SU-DHL-6 (cell line): ENCODE measurements at regions not wholly inside any gene's neighbourhood (a gene's known extent, or its start where the extent isn't known, plus 50 kb on each side); places are given as distances from the start of the nearest gene placed in this dataset.
"Not testable (repeated sequence)": the region's sequence is repeated elsewhere in the genome, so short reads cannot be mapped to it uniquely, and the experiment has no call there.

Experiments
- H2AFZ ChIP-seq: fragments of 200-600 bp; sonication (generic); 2 replicates; pipeline ENCODE4 v1.6.1; 2014; ENCODE audit warnings: low read depth, mild to moderate bottlenecking, moderate library complexity, mixed read lengths, antibody characterized with exemption, low read length; ENCODE audit not compliant: severe bottlenecking
- H3F3A ChIP-seq: fragments of 200-600 bp; shearing (Covaris generic); 2 replicates; pipeline ENCODE4 v1.6.0; 2016; ENCODE audit warnings: antibody characterized with exemption, mild to moderate bottlenecking; ENCODE audit not compliant: insufficient read depth
- H3K27ac ChIP-seq: fragments of 200-600 bp; sonication (generic); 2 replicates; pipeline ENCODE4 v1.5.1; 2016; ENCODE audit warnings: low read depth, mild to moderate bottlenecking, low read length, moderate library complexity, mixed read lengths
- H3K27me3 ChIP-seq: fragments of 200-600 bp; sonication (generic), shearing (Covaris generic); 2 replicates; pipeline ENCODE4 v1.6.0; 2014; ENCODE audit warnings: mild to moderate bottlenecking, low read length
- H3K36me3 ChIP-seq: fragments of 200-600 bp; sonication (generic); 2 replicates; pipeline ENCODE4 v1.6.1; 2014; ENCODE audit warnings: mild to moderate bottlenecking, low read length, mixed read lengths
- H3K4me2 ChIP-seq: fragments of 300-600, 200-600 bp; shearing (Covaris generic), sonication (generic); 2 replicates; pipeline ENCODE4 v1.6.0; 2014; ENCODE audit warnings: low read length, low read depth, mild to moderate bottlenecking; ENCODE audit not compliant: poor library complexity, severe bottlenecking
- H3K4me3 ChIP-seq: fragments of 200-600 bp; sonication (generic); 2 replicates; pipeline ENCODE4 v1.5.1; 2014; ENCODE audit warnings: antibody characterized with exemption, low read length, mild to moderate bottlenecking, mixed read lengths; ENCODE audit not compliant: insufficient read depth, poor library complexity, severe bottlenecking
- H3K79me2 ChIP-seq: fragments of 200-600 bp; sonication (generic); 2 replicates; pipeline ENCODE4 v1.6.1; 2014; ENCODE audit warnings: mild to moderate bottlenecking, low read length, moderate library complexity; ENCODE audit not compliant: insufficient read depth
- H3K9ac ChIP-seq: fragments of 200-600 bp; sonication (generic); 2 replicates; pipeline ENCODE4 v1.7.0; 2014; ENCODE audit warnings: mild to moderate bottlenecking, low read length
- H3K9me2 ChIP-seq: fragments of 200-600 bp; sonication (generic); replicated peaks from 2 replicates; pipeline ENCODE4 v1.6.1; 2014; ENCODE audit warnings: low read length; ENCODE audit not compliant: insufficient read depth
- H3K9me3 ChIP-seq: fragments of 200-600 bp; sonication (generic); 2 replicates; pipeline ENCODE4 v1.6.1; 2014; ENCODE audit warnings: low read length, mixed read lengths; ENCODE audit not compliant: insufficient read depth
- H4K20me1 ChIP-seq: fragments of 200-600 bp; sonication (generic); 2 replicates; pipeline ENCODE4 v1.6.1; 2014; ENCODE audit warnings: low read depth, mild to moderate bottlenecking, antibody characterized with exemption, low read length, moderate library complexity, mixed read lengths
- EZH2phosphoT487 ChIP-seq: fragments of 200-600 bp; sonication (generic), shearing (Covaris generic); conservative IDR thresholded peaks from 2 replicates; pipeline ENCODE4 v1.6.1; 2018; ENCODE audit warnings: mild to moderate bottlenecking, antibody characterized with exemption, low read length, moderate library complexity, mixed read lengths
- TF ChIP-seq, protein P1 (sequence below): fragments of 200-600 bp; sonication (generic); IDR thresholded peaks from one replicate; pipeline ENCODE4 v1.5.1; 2017; ENCODE audit warnings: antibody characterized with exemption, mild to moderate bottlenecking, low read length, moderate library complexity; ENCODE audit not compliant: insufficient read depth, poor library complexity, severe bottlenecking

DNA sequence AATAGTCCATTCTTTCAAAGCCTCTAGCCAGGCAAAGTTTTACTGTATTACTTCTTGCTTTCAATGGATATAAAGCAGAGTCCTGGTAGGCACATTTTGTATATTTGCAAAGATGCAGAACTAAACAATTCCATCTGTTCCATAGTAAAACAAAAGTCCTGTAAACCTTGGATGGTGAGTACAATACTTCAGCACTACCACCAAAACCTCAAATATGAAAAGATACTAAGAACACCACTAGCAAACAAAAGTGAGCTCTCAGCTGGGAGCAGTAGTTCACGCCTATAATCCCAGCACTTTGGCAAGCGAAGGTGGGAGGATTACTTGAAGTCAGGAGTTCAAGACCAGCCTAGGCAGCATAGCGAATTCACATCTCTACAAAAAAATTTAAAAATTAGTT lies 195.0 kb downstream of the MSX2 start:
- Histone ChIP-seq H3K9me3 (no peaks in the 10 kb centered on the region), H3K9ac (no peak overlapping the region), H3K79me2 (no peaks in the 10 kb centered on the region), H3K4me2 (no peak overlapping the region), H3K27ac (no peak overlapping the region), H3K27me3 (no peaks in the 10 kb centered on the region), H2AFZ (no peak overlapping the region), H4K20me1 (no peaks in the 10 kb centered on the region), H3F3A (no peaks in the 10 kb centered on the region), H3K4me3 (no peak overlapping the region), H3K36me3 (no peaks in the 10 kb centered on the region), H3K9me2 (no peaks in the 10 kb centered on the region)
- TF ChIP-seq EZH2phosphoT487, result no peak
- TF ChIP-seq, protein P1, sequence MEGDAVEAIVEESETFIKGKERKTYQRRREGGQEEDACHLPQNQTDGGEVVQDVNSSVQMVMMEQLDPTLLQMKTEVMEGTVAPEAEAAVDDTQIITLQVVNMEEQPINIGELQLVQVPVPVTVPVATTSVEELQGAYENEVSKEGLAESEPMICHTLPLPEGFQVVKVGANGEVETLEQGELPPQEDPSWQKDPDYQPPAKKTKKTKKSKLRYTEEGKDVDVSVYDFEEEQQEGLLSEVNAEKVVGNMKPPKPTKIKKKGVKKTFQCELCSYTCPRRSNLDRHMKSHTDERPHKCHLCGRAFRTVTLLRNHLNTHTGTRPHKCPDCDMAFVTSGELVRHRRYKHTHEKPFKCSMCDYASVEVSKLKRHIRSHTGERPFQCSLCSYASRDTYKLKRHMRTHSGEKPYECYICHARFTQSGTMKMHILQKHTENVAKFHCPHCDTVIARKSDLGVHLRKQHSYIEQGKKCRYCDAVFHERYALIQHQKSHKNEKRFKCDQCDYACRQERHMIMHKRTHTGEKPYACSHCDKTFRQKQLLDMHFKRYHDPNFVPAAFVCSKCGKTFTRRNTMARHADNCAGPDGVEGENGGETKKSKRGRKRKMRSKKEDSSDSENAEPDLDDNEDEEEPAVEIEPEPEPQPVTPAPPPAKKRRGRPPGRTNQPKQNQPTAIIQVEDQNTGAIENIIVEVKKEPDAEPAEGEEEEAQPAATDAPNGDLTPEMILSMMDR, result no peak

DNA sequence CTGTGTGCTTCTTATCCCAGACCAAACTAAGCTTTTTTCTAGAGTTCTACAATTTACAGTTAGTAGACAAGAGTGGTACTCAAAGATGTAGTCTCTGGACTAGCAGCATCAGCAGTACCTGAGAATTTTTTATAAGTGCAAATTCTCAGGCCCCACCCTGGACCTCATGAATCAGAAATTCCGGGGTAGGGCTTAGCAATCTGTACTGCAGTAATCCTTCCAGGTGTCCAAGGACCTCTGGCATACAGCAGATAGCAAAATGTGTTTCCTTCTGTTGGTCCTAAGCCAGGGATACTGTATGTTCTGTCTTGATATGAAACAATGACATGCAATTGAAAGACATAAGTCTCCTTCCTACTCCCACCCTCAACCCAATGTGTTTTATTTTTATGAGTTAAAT lies 194.3 kb downstream of the MSX2 start:
- no peaks in the 10 kb centered on the region for H3F3A ChIP-seq
- no peak for TF ChIP-seq EZH2phosphoT487
- TF ChIP-seq, protein P1, result no peak
- H3K4me3 ChIP-seq, result no peak overlapping the region
- no peaks in the 10 kb centered on the region for H3K9me2 ChIP-seq
- H3K9me3 ChIP-seq, result no peaks in the 10 kb centered on the region
- no peaks in the 10 kb centered on the region for H3K36me3 ChIP-seq
- H3K27ac ChIP-seq, result no peak overlapping the region
- H3K79me2 ChIP-seq, result no peaks in the 10 kb centered on the region
- no peak overlapping the region for H3K9ac ChIP-seq
- H3K27me3 ChIP-seq, result no peaks in the 10 kb centered on the region
- no peak overlapping the region for H3K4me2 ChIP-seq
- H2AFZ ChIP-seq, result no peak overlapping the region
- no peaks in the 10 kb centered on the region for H4K20me1 ChIP-seq

DNA sequence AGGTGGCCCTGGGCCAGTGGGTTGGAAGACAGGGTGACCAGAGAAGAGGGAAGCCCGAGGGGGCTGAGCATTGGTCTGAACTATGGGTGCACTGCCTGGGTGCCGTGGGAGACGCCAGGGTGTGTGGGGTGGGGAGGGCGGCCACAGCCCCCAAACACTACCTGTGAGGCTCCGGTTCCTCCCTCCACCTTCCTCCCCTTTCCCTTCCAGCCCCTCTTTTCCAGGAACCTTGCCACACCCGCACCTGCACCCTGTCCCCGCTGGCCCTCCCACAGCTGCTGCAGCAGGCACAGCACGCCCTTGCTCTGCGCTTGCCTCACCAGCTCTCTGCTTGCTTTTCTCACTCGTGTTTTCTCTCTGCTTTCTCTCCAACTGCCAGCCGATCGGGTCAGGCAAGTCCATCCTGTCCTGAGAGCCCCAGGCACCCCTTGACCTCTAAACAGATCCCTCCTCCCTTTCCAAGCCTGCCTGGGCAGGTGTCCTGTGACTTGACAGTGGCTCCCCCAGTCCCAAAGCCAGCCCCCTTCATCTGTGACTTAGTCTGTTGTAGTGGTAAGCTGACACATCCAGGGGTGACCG lies 193.7 kb downstream of the MSX2 start:
- Histone ChIP-seq H3K4me3 (no peak overlapping the region), H3K9ac (no peak overlapping the region), H3K27me3 (no peaks in the 10 kb centered on the region), H3K27ac (no peak overlapping the region), H3K79me2 (no peaks in the 10 kb centered on the region), H3K9me3 (no peaks in the 10 kb centered on the region), H3K36me3 (no peaks in the 10 kb centered on the region), H2AFZ (no peak overlapping the region), H4K20me1 (no peaks in the 10 kb centered on the region), H3K9me2 (no peaks in the 10 kb centered on the region), H3F3A (no peaks in the 10 kb centered on the region), H3K4me2 (no peak overlapping the region)
- TF ChIP-seq, protein P1, result no peak
- no peak for TF ChIP-seq EZH2phosphoT487

DNA sequence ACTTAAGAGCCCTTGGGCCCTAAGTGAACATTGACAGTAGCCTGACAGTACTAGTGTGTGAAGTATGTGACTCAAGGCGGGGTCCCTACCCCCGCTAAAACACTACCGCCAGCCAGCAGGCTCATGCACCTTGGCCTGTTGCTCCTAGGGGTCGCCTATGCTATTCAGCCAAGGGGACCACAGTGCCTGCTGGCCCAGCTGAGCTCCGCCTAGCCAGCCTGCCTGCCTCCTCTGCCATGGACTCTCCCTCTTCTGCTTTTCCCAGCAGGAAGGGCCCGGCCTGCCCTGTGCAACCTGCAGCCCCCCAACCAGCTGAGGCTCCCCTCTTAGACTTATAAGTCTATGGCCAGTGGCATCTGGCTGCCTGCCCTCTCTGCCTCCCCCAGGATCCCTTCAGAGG lies 193.1 kb downstream of the MSX2 start:
- H4K20me1 ChIP-seq, H3K4me3 ChIP-seq: not testable (repeated sequence)

DNA sequence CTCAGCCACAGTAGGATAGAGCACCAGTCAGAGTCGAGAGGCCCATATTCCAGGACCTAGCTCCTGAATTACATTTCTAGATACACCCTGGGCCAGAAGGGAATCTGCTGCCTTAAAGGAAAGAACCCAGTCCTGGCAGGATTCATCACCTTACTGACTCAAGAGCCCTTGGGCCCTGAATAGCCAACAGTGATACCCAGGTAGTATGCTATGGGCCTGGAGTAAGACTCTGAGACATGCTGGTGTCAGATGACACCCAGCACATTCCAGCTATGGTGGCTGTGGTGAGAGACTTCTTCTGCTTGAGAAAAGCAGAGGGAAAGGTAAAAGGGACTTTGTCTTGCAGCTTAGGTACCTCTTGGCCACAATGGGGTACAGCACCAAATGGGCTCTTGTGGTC lies 192.5 kb downstream of the MSX2 start:
- not testable (repeated sequence) for H3F3A ChIP-seq, H3K27ac ChIP-seq, H4K20me1 ChIP-seq, H3K9me3 ChIP-seq, H3K79me2 ChIP-seq, H2AFZ ChIP-seq, H3K36me3 ChIP-seq, H3K9me2 ChIP-seq, H3K27me3 ChIP-seq, H3K4me3 ChIP-seq, H3K4me2 ChIP-seq, H3K9ac ChIP-seq

More for the DNA sequence above, 193.1 kb downstream of the MSX2 start:
- H3K9me2 ChIP-seq, H3F3A ChIP-seq, H3K27me3 ChIP-seq, H2AFZ ChIP-seq, H3K9me3 ChIP-seq, H3K79me2 ChIP-seq, H3K9ac ChIP-seq, H3K36me3 ChIP-seq, H3K27ac ChIP-seq, H3K4me2 ChIP-seq: not testable (repeated sequence)
